Hepatocyte (in vitro differentiated cells): ENCODE measurements at regions not wholly inside any gene's neighbourhood (a gene's known extent, or its start where the extent isn't known, plus 50 kb on each side); places are given as distances from the start of the nearest gene placed in this dataset.

Experiments
- DNase-seq: peaks from one replicate; pipeline ENCODE4 v3.0.0-alpha.2; 2016; ENCODE audit warnings: low spot score
- H2AFZ ChIP-seq: fragments of 200-600 bp; sonication (generic); 2 replicates; pipeline ENCODE4 v1.6.0; 2016; ENCODE audit warnings: antibody characterized with exemption, mild to moderate bottlenecking
- H3K27ac ChIP-seq: fragments of 200-600 bp; sonication (generic); 2 replicates; pipeline ENCODE4 v1.5.1; 2016; ENCODE audit warnings: mild to moderate bottlenecking
- H3K27me3 ChIP-seq: fragments of 200-600 bp; sonication (generic); 2 replicates; pipeline ENCODE4 v1.6.1; 2016
- H3K36me3 ChIP-seq: fragments of 200-600 bp; sonication (generic); replicated peaks from 2 replicates; pipeline ENCODE4 v1.5.1; 2016; ENCODE audit warnings: low read depth; ENCODE audit not compliant: insufficient read depth
- H3K4me1 ChIP-seq: fragments of 200-600 bp; sonication (generic); 2 replicates; pipeline ENCODE4 v1.5.1; 2016; ENCODE audit warnings: mild to moderate bottlenecking, moderate library complexity; ENCODE audit not compliant: insufficient read depth
- H3K4me2 ChIP-seq: fragments of 200-600 bp; sonication (generic); 2 replicates; pipeline ENCODE4 v1.6.0; 2016
- H3K4me3 ChIP-seq: fragments of 200-600 bp; sonication (generic); 2 replicates; pipeline ENCODE4 v1.5.1; 2016; ENCODE audit warnings: mild to moderate bottlenecking
- H3K79me2 ChIP-seq: fragments of 200-600 bp; sonication (generic); 2 replicates; pipeline ENCODE4 v1.6.0; 2017; ENCODE audit warnings: mild to moderate bottlenecking
- H3K9me2 ChIP-seq: fragments of 200-600 bp; sonication (generic); replicated peaks from 2 replicates; pipeline ENCODE4 v1.6.0; 2017; ENCODE audit warnings: mild to moderate bottlenecking; ENCODE audit not compliant: insufficient read depth
- H3K9me3 ChIP-seq: fragments of 200-600 bp; sonication (generic); 2 replicates; pipeline ENCODE4 v1.5.1; 2016; ENCODE audit warnings: low read depth, mild to moderate bottlenecking
- H4K20me1 ChIP-seq: fragments of 200-600 bp; sonication (generic); 2 replicates; pipeline ENCODE4 v1.6.0; 2016; ENCODE audit warnings: mild to moderate bottlenecking; ENCODE audit not compliant: insufficient read depth, poor library complexity, severe bottlenecking
- EZH2 ChIP-seq: fragments of 200-600 bp; sonication (generic); IDR thresholded peaks from 2 replicates; pipeline ENCODE4 v1.6.1; 2016; ENCODE audit warnings: antibody characterized with exemption, mild to moderate bottlenecking, borderline replicate concordance
- EZH2phosphoT487 ChIP-seq: fragments of 200-600 bp; sonication (generic); IDR thresholded peaks from one replicate; pipeline ENCODE4 v1.6.1; 2018; ENCODE audit warnings: antibody characterized with exemption, mild to moderate bottlenecking, low read depth, moderate library complexity; ENCODE audit not compliant: unreplicated experiment, severe bottlenecking
- WGBS: methylation state at CpG from one replicate; pipeline ENCODE4 v1.1.6; 2016; ENCODE audit warnings: low lambda C conversion rate; ENCODE audit errors: missing lambda C conversion rate; 5-methylcytosine and 5-hydroxymethylcytosine counted together
- TF ChIP-seq, protein P1 (sequence below): fragments of 200-600 bp; sonication (generic); IDR thresholded peaks from 2 replicates; pipeline ENCODE4 v1.5.1; 2016; ENCODE audit warnings: antibody characterized with exemption, mild to moderate bottlenecking; ENCODE audit not compliant: poor library complexity

DNA sequence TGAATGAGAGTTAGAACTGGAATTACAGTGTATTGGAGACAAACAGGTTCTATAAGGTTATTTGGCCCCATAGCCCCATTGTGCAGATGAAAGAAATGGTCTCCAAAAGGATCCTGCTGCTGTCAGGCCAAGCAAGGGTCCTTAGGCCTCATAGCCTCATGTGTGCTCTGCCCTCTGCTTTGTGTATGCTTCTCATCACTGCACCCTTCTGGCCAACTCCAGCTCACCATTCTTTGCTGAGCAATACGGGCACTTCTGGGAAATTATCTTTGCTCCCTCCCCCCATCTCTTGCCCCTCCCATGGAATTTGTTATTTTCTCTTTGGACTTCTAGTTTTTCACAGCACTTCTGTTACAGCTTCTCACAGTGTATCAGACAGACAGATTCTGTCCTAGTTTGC is 298.8 kb downstream of the FOXA2 start:
- DNase-seq, result no peak
- H3K4me2 ChIP-seq, result no peak overlapping the region
- H4K20me1 ChIP-seq, result no peaks in the 10 kb centered on the region
- H3K9me2 ChIP-seq, result no peaks in the 10 kb centered on the region
- no peak overlapping the region for H3K4me3 ChIP-seq
- TF ChIP-seq, protein P1, sequence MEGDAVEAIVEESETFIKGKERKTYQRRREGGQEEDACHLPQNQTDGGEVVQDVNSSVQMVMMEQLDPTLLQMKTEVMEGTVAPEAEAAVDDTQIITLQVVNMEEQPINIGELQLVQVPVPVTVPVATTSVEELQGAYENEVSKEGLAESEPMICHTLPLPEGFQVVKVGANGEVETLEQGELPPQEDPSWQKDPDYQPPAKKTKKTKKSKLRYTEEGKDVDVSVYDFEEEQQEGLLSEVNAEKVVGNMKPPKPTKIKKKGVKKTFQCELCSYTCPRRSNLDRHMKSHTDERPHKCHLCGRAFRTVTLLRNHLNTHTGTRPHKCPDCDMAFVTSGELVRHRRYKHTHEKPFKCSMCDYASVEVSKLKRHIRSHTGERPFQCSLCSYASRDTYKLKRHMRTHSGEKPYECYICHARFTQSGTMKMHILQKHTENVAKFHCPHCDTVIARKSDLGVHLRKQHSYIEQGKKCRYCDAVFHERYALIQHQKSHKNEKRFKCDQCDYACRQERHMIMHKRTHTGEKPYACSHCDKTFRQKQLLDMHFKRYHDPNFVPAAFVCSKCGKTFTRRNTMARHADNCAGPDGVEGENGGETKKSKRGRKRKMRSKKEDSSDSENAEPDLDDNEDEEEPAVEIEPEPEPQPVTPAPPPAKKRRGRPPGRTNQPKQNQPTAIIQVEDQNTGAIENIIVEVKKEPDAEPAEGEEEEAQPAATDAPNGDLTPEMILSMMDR, result no peak
- no peak for TF ChIP-seq EZH2phosphoT487
- no peak for TF ChIP-seq EZH2
- H3K79me2 ChIP-seq, result no peaks in the 10 kb centered on the region
- H3K9me3 ChIP-seq, result no peaks in the 10 kb centered on the region
- WGBS, result 39% methylated on average over 1 of the region's 1 CpG
- H3K36me3 ChIP-seq, result no peaks in the 10 kb centered on the region
- H2AFZ ChIP-seq, result no peak overlapping the region
- H3K27me3 ChIP-seq, result peaks cover 8% of the 10 kb centered on the region
- H3K4me1 ChIP-seq, result no peaks in the 10 kb centered on the region
- H3K27ac ChIP-seq, result no peak overlapping the region

DNA sequence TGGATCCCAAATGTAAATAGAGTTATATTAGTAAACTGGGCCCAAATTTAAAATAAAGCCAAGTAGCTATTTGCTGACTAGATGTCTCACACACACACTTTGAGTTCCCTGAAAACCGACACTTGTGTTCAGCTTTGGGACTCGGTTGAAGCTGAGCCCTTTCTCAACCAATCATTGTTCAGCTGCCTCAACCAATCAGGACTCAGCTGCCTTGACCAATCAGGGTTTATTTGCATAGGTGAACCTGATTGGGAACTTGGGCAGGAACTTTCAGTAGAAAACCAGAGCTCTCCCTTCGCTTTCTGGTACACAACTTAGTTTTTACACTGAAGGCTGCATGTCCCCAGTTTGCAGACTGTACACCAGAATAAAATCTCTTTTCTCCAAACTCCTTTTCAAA is 301.7 kb downstream of the FOXA2 start:
- WGBS, result 92% methylated on average over 3 of the region's 3 CpGs
- H3K27ac ChIP-seq, result no peak overlapping the region
- H3K4me3 ChIP-seq, result no peak overlapping the region
- peaks cover 4% of the 10 kb centered on the region for H3K27me3 ChIP-seq
- H2AFZ ChIP-seq, result no peak overlapping the region
- no peaks in the 10 kb centered on the region for H3K9me3 ChIP-seq
- H3K4me1 ChIP-seq, result no peaks in the 10 kb centered on the region
- DNase-seq, result no peak
- no peaks in the 10 kb centered on the region for H3K79me2 ChIP-seq
- no peaks in the 10 kb centered on the region for H4K20me1 ChIP-seq
- TF ChIP-seq EZH2, result no peak
- TF ChIP-seq, protein P1, result no peak
- no peak for TF ChIP-seq EZH2phosphoT487
- H3K36me3 ChIP-seq, result no peaks in the 10 kb centered on the region
- H3K4me2 ChIP-seq, result no peak overlapping the region
- H3K9me2 ChIP-seq, result no peaks in the 10 kb centered on the region

DNA sequence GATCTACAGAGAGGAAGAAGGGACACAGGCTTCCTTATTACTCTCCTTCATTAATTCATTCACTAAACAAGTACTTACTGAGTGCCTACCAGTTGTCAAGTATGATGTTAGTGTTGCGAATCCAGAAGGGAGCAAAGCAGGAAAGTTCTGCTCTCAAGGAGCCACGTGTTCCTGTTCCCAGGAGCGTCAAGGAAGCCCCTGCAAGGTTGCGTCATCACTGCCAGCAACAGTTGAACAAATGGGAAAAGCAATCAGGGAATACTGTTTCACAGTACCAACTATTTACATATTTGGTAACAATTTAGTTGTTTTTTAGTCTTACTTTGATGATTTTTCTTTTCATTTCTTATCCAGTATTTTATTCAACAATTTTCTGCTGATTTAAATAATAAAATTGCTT is 310.0 kb downstream of the FOXA2 start:
- 71% methylated on average over 4 of the region's 4 CpGs for WGBS
- no peaks in the 10 kb centered on the region for H3K27me3 ChIP-seq
- DNase-seq, result no peak
- no peak overlapping the region for H3K4me2 ChIP-seq
- no peak overlapping the region for H2AFZ ChIP-seq
- TF ChIP-seq EZH2phosphoT487 (no peak), EZH2 (no peak)
- TF ChIP-seq, protein P1, result no peak
- no peak overlapping the region for H3K27ac ChIP-seq
- no peaks in the 10 kb centered on the region for H3K9me2 ChIP-seq
- H3K36me3 ChIP-seq, result no peaks in the 10 kb centered on the region
- H3K4me1 ChIP-seq, result no peaks in the 10 kb centered on the region
- no peaks in the 10 kb centered on the region for H4K20me1 ChIP-seq
- H3K79me2 ChIP-seq, result no peaks in the 10 kb centered on the region
- H3K9me3 ChIP-seq, result no peaks in the 10 kb centered on the region
- H3K4me3 ChIP-seq, result no peak overlapping the region

DNA sequence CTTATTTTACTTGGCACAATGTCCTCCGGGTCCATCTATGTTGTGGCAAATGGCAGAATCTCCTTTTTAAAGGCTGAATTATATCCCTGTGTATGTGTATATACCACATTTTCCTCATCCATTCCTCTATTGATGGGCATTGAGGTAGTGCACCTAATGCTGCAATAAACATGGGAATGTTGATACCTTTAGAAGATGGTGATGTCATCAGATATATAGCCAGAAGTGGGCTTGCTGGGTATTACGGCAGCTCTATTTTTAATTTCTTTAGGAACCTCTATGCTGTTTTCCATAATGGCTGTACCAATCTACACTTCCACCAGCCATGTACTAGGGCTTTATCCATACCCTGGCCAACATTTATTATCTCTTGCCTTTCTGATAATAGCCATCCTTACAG is 315.7 kb downstream of the FOXA2 start:
- no peak overlapping the region for H3K4me2 ChIP-seq
- TF ChIP-seq, protein P1, result no peak
- TF ChIP-seq EZH2phosphoT487, result no peak
- TF ChIP-seq EZH2, result no peak
- H3K36me3 ChIP-seq, result no peaks in the 10 kb centered on the region
- 94% methylated on average over 2 of the region's 2 CpGs for WGBS
- H3K4me3 ChIP-seq, result no peak overlapping the region
- H3K79me2 ChIP-seq, result no peaks in the 10 kb centered on the region
- no peak for DNase-seq
- no peaks in the 10 kb centered on the region for H3K9me2 ChIP-seq
- no peak overlapping the region for H3K27ac ChIP-seq
- H4K20me1 ChIP-seq, result no peaks in the 10 kb centered on the region
- H2AFZ ChIP-seq, result no peak overlapping the region
- H3K4me1 ChIP-seq, result no peaks in the 10 kb centered on the region
- peaks cover 12% of the 10 kb centered on the region for H3K27me3 ChIP-seq
- H3K9me3 ChIP-seq, result no peaks in the 10 kb centered on the region
